Choroid plexus epithelial cell (primary cell): ENCODE measurements at regions not wholly inside any gene's neighbourhood (a gene's known extent, or its start where the extent isn't known, plus 50 kb on each side); places are given as distances from the start of the nearest gene placed in this dataset.
A peak's percentile ranks its signal among the peaks of the same experiment; 100 is the strongest.
"Not testable (repeated sequence)": the region's sequence is repeated elsewhere in the genome, so short reads cannot be mapped to it uniquely, and the experiment has no call there.

Experiments used
- DNase-seq: peaks from one replicate; pipeline ENCODE4 v3.0.0-alpha.2; 2010; ENCODE audit warnings: low read depth
- H3K4me3 ChIP-seq: 2 replicates; pipeline ENCODE4 v1.5.1; 2011; ENCODE audit warnings: low read depth, mild to moderate bottlenecking, control low read depth, low read length, moderate library complexity
- CTCF ChIP-seq: conservative IDR thresholded peaks from 2 replicates; pipeline ENCODE4 v1.5.1; 2011; ENCODE audit warnings: low read depth, mild to moderate bottlenecking, control low read depth, inconsistent platforms, low read length, moderate library complexity

- no peak overlapping the region for H3K4me3 ChIP-seq
- no peak for TF ChIP-seq CTCF
- DNase-seq: no peak
These were observed 261.6 kb upstream of the KYNU start for GRCh38 chr2:142615876-142616275.

GRCh38 chr2:142613193-142613592 lies 264.3 kb upstream of the KYNU start:
- not testable (repeated sequence) for H3K4me3 ChIP-seq, DNase-seq

GRCh38 chr2:142605421-142605820 lies 272.0 kb upstream of the KYNU start:
- no peak overlapping the region for H3K4me3 ChIP-seq
- TF ChIP-seq CTCF: no peak
- DNase-seq: no peak

- TF ChIP-seq CTCF: peak; percentile 51
- no peak overlapping the region for H3K4me3 ChIP-seq
- peak; percentile 50 for DNase-seq
These were observed 273.7 kb upstream of the KYNU start for GRCh38 chr2:142603759-142604158.

- no peak for TF ChIP-seq CTCF
- no peak overlapping the region for H3K4me3 ChIP-seq
- DNase-seq: no peak
These were observed 275.0 kb upstream of the KYNU start for GRCh38 chr2:142602418-142602989.

- no peak overlapping the region for H3K4me3 ChIP-seq
- no peak for TF ChIP-seq CTCF
- no peak for DNase-seq
These were observed 275.7 kb upstream of the KYNU start for GRCh38 chr2:142601794-142602193.

- no peak for DNase-seq
- no peak for TF ChIP-seq CTCF
- no peak overlapping the region for H3K4me3 ChIP-seq
These were observed 278.0 kb upstream of the KYNU start for GRCh38 chr2:142599504-142599903.
